Stimulated activated naive CD4-positive, alpha-beta T cell (primary cell): ENCODE measurements at regions not wholly inside any gene's neighbourhood (a gene's known extent, or its start where the extent isn't known, plus 50 kb on each side); places are given as distances from the start of the nearest gene placed in this dataset.
"Not testable (repeated sequence)": the region's sequence is repeated elsewhere in the genome, so short reads cannot be mapped to it uniquely, and the experiment has no call there.

Source experiments
- DNase-seq, 6 experiments: peaks; one replicate each; lab custom pipeline; 2025; lab: John Stamatoyannopoulos, UW

- no peak for DNase-seq
These were observed 1310.6 kb downstream of the SLITRK1 start for GRCh38 chr13:82571653-82572052.

- no peak for DNase-seq
These were observed 1312.7 kb downstream of the SLITRK1 start for GRCh38 chr13:82569581-82569980.

- no peak for DNase-seq
These were observed 1315.4 kb downstream of the SLITRK1 start for GRCh38 chr13:82566864-82567263.

GRCh38 chr13:82565201-82565600 lies 1317.1 kb downstream of the SLITRK1 start:
- no peak for DNase-seq

- no peak for DNase-seq
These were observed 1321.4 kb downstream of the SLITRK1 start for GRCh38 chr13:82560889-82561288.

GRCh38 chr13:82522872-82523271 lies 1359.4 kb downstream of the SLITRK1 start:
- no peak for DNase-seq

GRCh38 chr13:82506805-82507414 lies 1375.4 kb downstream of the SLITRK1 start:
- no peak for DNase-seq

GRCh38 chr13:82501834-82502233 lies 1380.4 kb downstream of the SLITRK1 start:
- no peak for DNase-seq

- DNase-seq, result no peak
These were observed 1401.9 kb downstream of the SLITRK1 start for GRCh38 chr13:82480415-82480814.

- no peak for DNase-seq
These were observed 1404.8 kb downstream of the SLITRK1 start for GRCh38 chr13:82477436-82477835.

- DNase-seq, result no peak
These were observed 1414.6 kb downstream of the SLITRK1 start for GRCh38 chr13:82467626-82468025.

- not testable (repeated sequence) for DNase-seq
These were observed 1422.7 kb downstream of the SLITRK1 start for GRCh38 chr13:82459575-82459974.

- DNase-seq, result no peak
These were observed 1424.1 kb downstream of the SLITRK1 start for GRCh38 chr13:82458169-82458568.

- DNase-seq, result not testable (repeated sequence)
These were observed 1424.7 kb downstream of the SLITRK1 start for GRCh38 chr13:82457548-82457947.

GRCh38 chr13:82447416-82448077 lies 1434.7 kb downstream of the SLITRK1 start:
- no peak for DNase-seq

GRCh38 chr13:82439159-82439904 lies 1442.9 kb downstream of the SLITRK1 start:
- DNase-seq, result no peak

GRCh38 chr13:82438320-82438719 lies 1444.0 kb downstream of the SLITRK1 start:
- no peak for DNase-seq

- DNase-seq, result no peak
These were observed 1446.1 kb downstream of the SLITRK1 start for GRCh38 chr13:82436099-82436585.

GRCh38 chr13:82432949-82433348 lies 1449.3 kb downstream of the SLITRK1 start:
- no peak for DNase-seq

GRCh38 chr13:82412749-82413148 lies 1469.5 kb downstream of the SLITRK1 start:
- no peak for DNase-seq

GRCh38 chr13:82407321-82407720 lies 1475.0 kb downstream of the SLITRK1 start:
- DNase-seq, result no peak

GRCh38 chr13:82374719-82375118 lies 1507.6 kb downstream of the SLITRK1 start:
- no peak for DNase-seq

- no peak for DNase-seq
These were observed 1512.0 kb downstream of the SLITRK1 start for GRCh38 chr13:82370316-82370715.
